Stimulated activated CD4-positive, alpha-beta T cell treated with anti-CD3 and anti-CD28 coated beads, Interleukin-1b, Interleukin-23, amount 100 ng/mL, for 4 hours (primary cell): ENCODE measurements at regions not wholly inside any gene's neighbourhood (a gene's known extent, or its start where the extent isn't known, plus 50 kb on each side); places are given as distances from the start of the nearest gene placed in this dataset.
"Not testable (repeated sequence)": the region's sequence is repeated elsewhere in the genome, so short reads cannot be mapped to it uniquely, and the experiment has no call there.

ENCODE experiments used
- DNase-seq, 2 donors: peaks; one replicate each; pipeline ENCODE4 v3.0.0-alpha.2; 2020; ENCODE audit warnings: low read depth in 2 of 2

DNA sequence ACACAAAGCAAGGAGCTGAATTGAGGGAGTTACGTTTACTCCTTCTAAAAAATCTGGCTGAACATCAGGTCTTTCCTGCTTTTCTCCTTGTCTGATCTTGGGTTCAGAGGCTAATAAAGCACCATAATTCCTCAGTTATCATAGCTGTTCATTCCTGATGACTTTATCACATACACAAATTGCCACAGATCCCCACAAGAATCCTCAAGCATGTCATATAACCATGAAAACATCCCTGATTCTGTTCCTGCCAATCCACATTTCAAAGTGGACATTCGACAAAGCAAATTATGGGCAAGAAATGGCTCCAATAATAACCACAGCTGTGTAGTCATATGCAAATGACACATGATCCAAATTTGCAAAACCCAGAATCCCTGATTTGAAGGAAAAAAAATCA, 321.3 kb downstream of the MEX3B start:
- no peak for DNase-seq

DNA sequence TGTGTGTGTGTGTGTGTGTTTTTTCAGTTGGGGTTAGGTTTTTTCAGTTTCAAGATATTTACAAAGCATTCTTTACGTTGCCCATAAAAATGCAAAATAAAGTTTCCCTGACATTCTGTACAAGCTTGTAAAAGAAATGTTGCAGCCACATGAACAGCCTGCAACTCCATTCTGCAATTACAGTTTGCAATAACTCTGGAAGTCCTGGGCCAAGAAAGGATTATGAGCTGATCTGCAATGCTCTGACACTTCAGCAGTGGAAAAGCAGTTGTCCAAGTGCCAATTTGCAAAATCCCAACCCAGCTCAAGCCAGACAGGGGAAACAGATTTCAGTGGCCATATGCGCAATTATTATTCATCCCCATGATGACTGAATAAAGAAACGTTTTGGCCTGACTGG, 322.1 kb downstream of the MEX3B start:
- no peak for DNase-seq

DNA sequence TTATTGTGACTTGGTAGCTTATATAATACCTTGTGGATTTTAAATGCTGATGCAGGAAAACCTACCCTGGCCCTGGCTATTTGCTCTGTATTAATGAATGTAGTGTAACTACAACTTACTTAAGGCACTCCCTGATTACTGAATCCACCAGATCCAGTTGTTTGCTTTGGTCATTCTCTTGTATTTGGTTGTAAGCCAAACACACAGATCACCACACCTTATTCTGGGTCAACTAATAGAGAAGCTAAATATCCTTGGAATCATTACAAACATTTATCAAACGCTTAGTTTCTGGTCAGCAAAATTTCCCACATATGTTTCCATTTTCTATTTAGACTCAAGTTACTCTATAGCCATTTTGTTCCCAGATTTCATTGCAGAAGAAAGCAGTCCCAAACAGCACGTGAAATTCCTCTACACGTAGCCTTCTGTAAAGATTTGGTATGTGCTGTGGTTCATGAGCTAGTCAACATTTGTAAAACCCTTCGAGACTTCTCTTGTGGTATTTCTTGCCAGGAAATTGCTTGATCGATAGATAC, 322.6 kb downstream of the MEX3B start:
- no peak for DNase-seq

DNA sequence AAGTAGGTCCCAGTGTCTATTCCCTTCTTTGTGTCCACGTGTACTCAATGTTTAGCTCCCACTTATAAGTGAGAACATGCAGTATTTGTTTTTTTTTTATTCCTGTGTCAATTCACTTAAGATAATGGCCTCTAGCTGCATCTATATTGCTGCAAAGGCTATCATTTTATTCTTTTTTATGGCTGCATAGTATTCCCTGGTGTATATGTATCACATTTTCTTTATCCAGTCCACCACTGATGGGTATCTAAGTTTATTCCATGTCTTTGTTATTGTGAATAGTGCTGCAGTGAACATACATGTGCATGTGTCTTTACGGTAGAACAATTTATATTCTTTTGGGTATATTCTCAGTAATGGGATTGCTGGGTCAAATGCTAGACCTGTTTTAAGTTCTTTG, 329.4 kb downstream of the MEX3B start:
- not testable (repeated sequence) for DNase-seq

- DNase-seq, result no peak
These were observed 335.5 kb downstream of the MEX3B start for GRCh38 chr15:81710328-81710727.

GRCh38 chr15:81706816-81707346, 332.9 kb upstream of the TMC3 start:
- DNase-seq, result not testable (repeated sequence)

DNA sequence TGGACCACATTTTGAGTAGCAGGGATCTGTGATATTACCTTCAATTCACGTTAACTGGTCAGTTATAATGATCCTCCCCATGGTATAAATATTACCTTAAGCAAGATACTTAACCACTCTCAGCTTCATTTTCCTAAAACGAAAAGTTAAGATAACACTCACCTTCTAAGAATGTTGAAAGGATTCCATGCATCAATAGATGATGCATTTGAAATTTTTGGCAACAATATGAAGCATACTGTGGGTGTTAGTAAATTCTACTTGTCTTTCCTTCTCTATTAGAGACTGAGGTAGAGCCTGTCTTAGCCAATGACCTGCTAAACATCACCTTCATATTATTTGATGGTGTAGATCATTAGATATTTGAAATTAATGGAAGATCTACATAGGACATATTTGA, 331.7 kb upstream of the TMC3 start:
- DNase-seq, result not testable (repeated sequence)

DNA sequence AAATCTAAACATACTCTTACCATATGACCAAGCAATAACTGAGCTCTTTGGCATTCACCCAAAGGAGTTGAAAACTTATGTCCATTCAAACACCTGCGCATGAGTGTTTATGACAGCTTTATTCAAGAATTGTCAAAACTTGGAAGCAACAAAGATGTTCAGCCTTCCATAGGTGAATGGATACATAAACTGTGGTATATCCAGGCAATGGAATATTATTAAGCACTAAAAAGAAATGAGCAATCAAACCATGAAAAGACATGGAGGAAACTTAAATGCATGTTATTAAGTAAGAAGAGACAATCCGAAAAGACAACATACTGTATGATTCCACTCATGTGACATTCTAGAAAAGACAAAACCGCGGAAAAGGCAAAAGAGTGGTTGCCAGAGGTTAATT, 312.0 kb upstream of the TMC3 start:
- no peak for DNase-seq

- DNase-seq, result no peak
These were observed 311.2 kb upstream of the TMC3 start for GRCh38 chr15:81685237-81685636.

GRCh38 chr15:81680829-81681228, 306.8 kb upstream of the TMC3 start:
- no peak for DNase-seq

DNA sequence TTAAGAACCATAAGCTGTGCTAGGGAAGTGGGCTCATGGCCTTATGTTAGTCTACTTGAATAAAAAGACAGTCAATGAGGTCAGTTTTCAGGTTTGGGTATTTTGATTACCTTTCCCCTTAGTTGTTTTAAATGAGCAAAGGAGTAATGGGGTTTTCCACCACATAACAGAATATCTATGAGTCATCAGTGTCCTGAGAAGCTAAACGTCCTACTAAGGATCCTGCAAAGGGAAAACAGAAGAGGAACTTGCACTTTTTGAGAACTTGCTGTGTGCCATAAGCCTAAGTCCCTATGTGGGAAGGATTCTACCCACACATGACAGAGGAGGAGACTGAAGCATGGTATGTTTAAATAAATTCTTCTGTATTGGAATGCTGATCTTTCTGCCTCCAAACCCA, 292.8 kb upstream of the TMC3 start:
- no peak for DNase-seq

- DNase-seq, result no peak
These were observed 287.0 kb upstream of the TMC3 start for GRCh38 chr15:81660976-81661375.

DNA sequence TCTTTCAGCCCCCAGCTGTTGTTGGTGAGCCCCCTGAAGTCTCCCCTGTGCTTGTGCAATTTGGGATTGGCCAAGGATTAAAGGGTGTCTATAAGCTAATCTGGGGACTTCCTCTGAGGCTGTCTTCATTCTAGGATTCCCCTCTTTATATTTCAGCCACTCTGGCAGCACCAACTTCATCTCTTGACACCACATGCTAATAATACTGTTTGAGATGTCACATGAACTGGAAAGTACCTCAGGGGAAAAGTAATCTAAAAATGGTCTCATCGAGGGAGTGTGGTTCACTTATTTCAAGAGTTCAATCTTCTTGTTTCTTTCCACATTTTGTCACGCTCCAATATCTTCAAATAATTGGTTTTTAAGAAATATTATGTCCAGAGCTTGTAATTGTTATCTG, 279.2 kb upstream of the TMC3 start:
- DNase-seq, result no peak

GRCh38 chr15:81645470-81645869, 271.5 kb upstream of the TMC3 start:
- no peak for DNase-seq

DNA sequence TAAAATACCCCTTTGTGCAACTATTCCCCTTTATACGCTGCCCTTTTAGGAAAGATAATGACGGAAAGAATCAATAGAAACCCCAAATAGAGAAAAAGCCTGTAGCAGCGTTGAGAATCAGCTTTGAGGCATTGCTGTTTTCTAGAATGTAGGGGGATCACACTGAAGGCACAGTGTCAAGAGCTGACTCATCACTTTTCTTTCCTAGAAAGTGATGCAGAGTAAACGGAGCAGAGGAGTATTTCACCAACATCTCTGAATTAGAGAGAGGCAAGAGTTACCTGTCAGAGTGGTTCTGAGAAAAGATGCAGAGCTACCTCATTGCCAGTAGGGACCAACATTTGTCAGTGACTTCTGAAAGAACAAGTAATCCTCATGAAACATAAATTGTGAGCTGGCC, 269.8 kb upstream of the TMC3 start:
- DNase-seq, result no peak

- no peak for DNase-seq
These were observed 268.5 kb upstream of the TMC3 start for GRCh38 chr15:81642451-81642990.

DNA sequence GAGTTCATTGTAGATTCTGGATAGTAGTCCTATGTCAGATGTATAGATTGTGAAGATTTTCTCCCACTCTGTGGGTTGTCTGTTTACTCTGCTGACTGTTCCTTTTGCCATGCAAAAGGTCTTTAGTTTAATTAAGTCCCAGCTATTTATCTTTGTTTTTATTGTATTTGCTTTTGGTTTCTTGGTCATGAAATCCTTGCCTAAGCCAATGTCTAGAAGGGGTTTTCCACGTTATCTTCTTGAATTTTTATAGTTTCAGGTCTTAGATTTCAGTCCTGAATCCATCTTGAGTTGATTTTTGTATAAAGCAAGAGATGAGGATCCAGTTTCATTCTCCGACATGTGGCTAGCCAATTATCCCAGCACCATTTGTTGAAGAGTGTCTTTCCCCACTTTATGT, 262.1 kb upstream of the TMC3 start:
- DNase-seq, result not testable (repeated sequence)

- no peak for DNase-seq
These were observed 259.9 kb upstream of the TMC3 start for GRCh38 chr15:81633889-81634288.

GRCh38 chr15:81625896-81626295, 251.9 kb upstream of the TMC3 start:
- no peak for DNase-seq

DNA sequence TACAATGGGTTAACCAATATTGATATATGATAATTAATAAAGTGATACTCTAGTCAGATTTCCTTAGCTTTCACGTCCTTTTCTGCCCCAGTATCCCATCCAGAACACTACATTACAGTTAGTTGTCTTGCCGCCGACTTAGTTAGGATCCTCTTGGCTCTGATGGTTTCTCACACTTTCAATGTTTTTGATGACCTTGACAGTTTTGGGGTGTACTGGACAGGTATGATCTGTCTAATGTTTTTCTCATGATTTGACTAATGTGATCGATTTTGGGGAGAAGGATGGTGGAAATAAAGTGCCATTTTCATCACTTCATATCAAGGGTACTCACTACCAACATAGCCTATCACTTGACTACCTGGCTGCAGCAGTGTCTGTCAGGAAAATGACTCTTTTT, 245.0 kb upstream of the TMC3 start:
- no peak for DNase-seq

GRCh38 chr15:81612631-81613030, 238.6 kb upstream of the TMC3 start:
- DNase-seq, result no peak

GRCh38 chr15:81611679-81612078, 237.7 kb upstream of the TMC3 start:
- no peak for DNase-seq

- DNase-seq, result no peak
These were observed 234.4 kb upstream of the TMC3 start for GRCh38 chr15:81608309-81608829.

GRCh38 chr15:81604713-81605112, 230.7 kb upstream of the TMC3 start:
- no peak for DNase-seq
